K562 (cell line): ENCODE measurements at regions not wholly inside any gene's neighbourhood (a gene's known extent, or its start where the extent isn't known, plus 50 kb on each side); places are given as distances from the start of the nearest gene placed in this dataset.

Source experiments
- BRCA1 ChIP-seq, 2 experiments: fragments of 450-650 bp in 1 of 2; sonication (generic) in 1 of 2; formaldehyde crosslinking in 1 of 2; IDR thresholded peaks; 2 replicates each; pipeline versions ENCODE4 v1.5.0 to v1.6.1; 2017 to 2020; ENCODE audit warnings: mild to moderate bottlenecking in 1 of 2, missing genetic modification reagents in 1 of 2
- DPF2 ChIP-seq: fragments of 450-650 bp; IDR thresholded peaks from 2 replicates; pipeline ENCODE4 v1.6.1; 2016
- FUS ChIP-seq: fragments of 200-400 bp; formaldehyde crosslinking; optimal IDR thresholded peaks from 2 replicates; pipeline ENCODE3; 2017; ENCODE audit warnings: low read depth, low read length
- MECOM ChIP-seq: fragments of 250-450 bp; sonication (Bioruptor Pico); IDR thresholded peaks from 2 replicates; pipeline ENCODE4 v1.8.0; 2022; ENCODE audit warnings: inconsistent platforms
- SREBF1 ChIP-seq: fragments of 150-350 bp; IDR thresholded peaks from 2 replicates; pipeline ENCODE4 v1.6.1; 2014; ENCODE audit warnings: antibody characterized with exemption, low read depth, low read length, borderline replicate concordance
- TAF7 ChIP-seq: fragments of 450-650 bp; IDR thresholded peaks from 2 replicates; pipeline ENCODE4 v1.6.1; 2016; ENCODE audit warnings: missing genetic modification characterization, missing compliant biosample characterization
- TBP ChIP-seq: optimal IDR thresholded peaks from 2 replicates; pipeline ENCODE3; 2011; ENCODE audit warnings: low read depth, low read length, improper control_type of control experiment
- TF ChIP-seq, protein P1 (sequence below), 3 experiments: IDR thresholded peaks in 2 of 3; conservative IDR thresholded peaks in 1 of 3; 2 replicates each; pipeline ENCODE4 v1.5.1; 2011 to 2012; ENCODE audit warnings: low read length in 3 of 3, mild to moderate bottlenecking in 3 of 3, control low read depth in 2 of 3, improper control_type of control experiment in 1 of 3, inconsistent platforms in 1 of 3, low read depth in 1 of 3, mixed read lengths in 1 of 3, moderate library complexity in 1 of 3; ENCODE audit not compliant: insufficient read depth in 2 of 3
- TF ChIP-seq, protein P2 (sequence below), 2 experiments: fragments of 200-800 bp in 1 of 2; sonication (Bioruptor generic) in 1 of 2; sonication (generic) in 1 of 2; formaldehyde crosslinking in 1 of 2; IDR thresholded peaks in 1 of 2; conservative IDR thresholded peaks in 1 of 2; 2 replicates each; pipeline versions ENCODE4 v1.5.0 to v1.6.1; 2016 to 2020; ENCODE audit warnings: missing compliant biosample characterization in 1 of 2, missing genetic modification characterization in 1 of 2, missing genetic modification reagents in 1 of 2

DNA sequence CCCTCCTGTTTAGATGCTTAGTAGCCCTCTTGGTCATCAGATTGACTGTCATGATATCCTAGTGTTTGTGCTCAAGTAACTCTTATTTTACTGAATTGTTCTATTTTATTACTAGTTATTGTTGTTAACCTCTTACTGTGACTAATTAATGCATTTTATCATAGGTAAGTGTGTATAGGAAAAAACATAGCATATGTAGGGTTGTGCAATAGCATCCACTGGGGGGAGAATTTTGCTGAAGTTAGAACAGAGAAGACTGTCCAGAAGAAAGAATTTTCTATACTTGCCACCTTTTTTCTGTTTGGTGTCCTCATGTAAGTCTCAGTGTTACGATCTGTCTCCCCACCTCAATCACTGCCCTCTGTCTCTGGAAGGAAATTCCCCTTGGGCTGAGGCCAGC lies 177.4 kb downstream of the RPIA start:
- TF ChIP-seq FUS = no peak
- TF ChIP-seq BRCA1 (IDR thresholded peaks at IDR 0.05) = no peak
- TF ChIP-seq BRCA1 (CRISPR knock-in tag; IDR thresholded peaks at IDR 0.05) = no peak
- no peak for TF ChIP-seq SREBF1
- no peak for TF ChIP-seq DPF2
- TF ChIP-seq TAF7 = no peak
- TF ChIP-seq, protein P1, sequence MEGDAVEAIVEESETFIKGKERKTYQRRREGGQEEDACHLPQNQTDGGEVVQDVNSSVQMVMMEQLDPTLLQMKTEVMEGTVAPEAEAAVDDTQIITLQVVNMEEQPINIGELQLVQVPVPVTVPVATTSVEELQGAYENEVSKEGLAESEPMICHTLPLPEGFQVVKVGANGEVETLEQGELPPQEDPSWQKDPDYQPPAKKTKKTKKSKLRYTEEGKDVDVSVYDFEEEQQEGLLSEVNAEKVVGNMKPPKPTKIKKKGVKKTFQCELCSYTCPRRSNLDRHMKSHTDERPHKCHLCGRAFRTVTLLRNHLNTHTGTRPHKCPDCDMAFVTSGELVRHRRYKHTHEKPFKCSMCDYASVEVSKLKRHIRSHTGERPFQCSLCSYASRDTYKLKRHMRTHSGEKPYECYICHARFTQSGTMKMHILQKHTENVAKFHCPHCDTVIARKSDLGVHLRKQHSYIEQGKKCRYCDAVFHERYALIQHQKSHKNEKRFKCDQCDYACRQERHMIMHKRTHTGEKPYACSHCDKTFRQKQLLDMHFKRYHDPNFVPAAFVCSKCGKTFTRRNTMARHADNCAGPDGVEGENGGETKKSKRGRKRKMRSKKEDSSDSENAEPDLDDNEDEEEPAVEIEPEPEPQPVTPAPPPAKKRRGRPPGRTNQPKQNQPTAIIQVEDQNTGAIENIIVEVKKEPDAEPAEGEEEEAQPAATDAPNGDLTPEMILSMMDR (IDR thresholded peaks at IDR 0.05 in 2 of 3, conservative IDR thresholded peaks at IDR 0.05 in 1 of 3; ENCODE audit: insufficient read depth in 2 of 3, low read depth in 1 of 3, low read length in 3 of 3) = no peak
- no peak for TF ChIP-seq TBP
- TF ChIP-seq, protein P2, sequence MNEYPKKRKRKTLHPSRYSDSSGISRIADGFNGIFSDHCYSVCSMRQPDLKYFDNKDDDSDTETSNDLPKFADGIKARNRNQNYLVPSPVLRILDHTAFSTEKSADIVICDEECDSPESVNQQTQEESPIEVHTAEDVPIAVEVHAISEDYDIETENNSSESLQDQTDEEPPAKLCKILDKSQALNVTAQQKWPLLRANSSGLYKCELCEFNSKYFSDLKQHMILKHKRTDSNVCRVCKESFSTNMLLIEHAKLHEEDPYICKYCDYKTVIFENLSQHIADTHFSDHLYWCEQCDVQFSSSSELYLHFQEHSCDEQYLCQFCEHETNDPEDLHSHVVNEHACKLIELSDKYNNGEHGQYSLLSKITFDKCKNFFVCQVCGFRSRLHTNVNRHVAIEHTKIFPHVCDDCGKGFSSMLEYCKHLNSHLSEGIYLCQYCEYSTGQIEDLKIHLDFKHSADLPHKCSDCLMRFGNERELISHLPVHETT (CRISPR knock-in tag; conservative IDR thresholded peaks at IDR 0.05 in 1 of 2, IDR thresholded peaks at IDR 0.05 in 1 of 2) = no peak
- TF ChIP-seq MECOM (CRISPR knock-in tag) = no peak
